ENCODE measurements at regions not wholly inside any gene's neighbourhood (a gene's known extent, or its start where the extent isn't known, plus 50 kb on each side); places are given as distances from the start of the nearest gene placed in this dataset.

DNA sequence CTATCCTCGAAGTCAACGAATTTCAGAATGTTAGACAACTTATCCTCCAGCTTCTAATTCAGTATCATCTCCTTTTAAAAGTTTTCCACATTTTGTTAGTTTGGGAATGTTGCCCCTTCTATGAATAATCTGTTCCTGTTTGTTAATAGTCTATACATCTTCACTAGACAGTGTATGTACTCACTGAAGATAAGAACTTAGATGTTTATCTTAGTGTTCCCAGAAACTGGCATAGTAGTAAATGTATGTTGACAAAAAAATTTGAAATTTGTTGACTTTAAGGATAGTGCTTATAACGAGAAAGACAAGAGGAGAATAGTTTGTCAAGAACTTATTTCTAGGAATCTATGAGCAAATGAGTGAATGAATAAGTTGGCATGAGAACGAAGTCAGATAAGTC is 162.0 kb upstream of the GULP1 start:
- Histone ChIP-seq H3K9me3 (ENCODE audit: control insufficient read depth in 4 of 4, low read length in 3 of 4) (no peaks in the 10 kb centered on the region), H3K27me3 (ENCODE audit: control insufficient read depth in 4 of 4, insufficient read depth in 4 of 4, low read length in 3 of 4) (no peaks in the 10 kb centered on the region), H3K27ac (ENCODE audit: low read depth in 1 of 2, low read length in 2 of 2) (no peak overlapping the region), H3K4me3 (ENCODE audit: low read depth in 1 of 3, low read length in 3 of 3) (no peak overlapping the region), H3K4me1 (ENCODE audit: control insufficient read depth in 4 of 4, insufficient read depth in 4 of 4, low read length in 3 of 4) (no peaks in the 10 kb centered on the region), H3K9ac (ENCODE audit: low read depth in 1 of 2, low read length in 2 of 2) (no peak overlapping the region), H3K36me3 (ENCODE audit: control insufficient read depth in 4 of 4, insufficient read depth in 3 of 4, low read depth in 1 of 4, low read length in 3 of 4) (no peaks in the 10 kb centered on the region)
- no peak for DNase-seq (ENCODE audit: low spot score)
- 77% methylated on average over 4 of the region's 4 CpGs for WGBS
- TF ChIP-seq CTCF (IDR thresholded peaks at IDR 0.05; ENCODE audit: low read depth, low read length, missing input control) (no peak), RXRA (IDR thresholded peaks at IDR 0.05) (no peak)

DNA sequence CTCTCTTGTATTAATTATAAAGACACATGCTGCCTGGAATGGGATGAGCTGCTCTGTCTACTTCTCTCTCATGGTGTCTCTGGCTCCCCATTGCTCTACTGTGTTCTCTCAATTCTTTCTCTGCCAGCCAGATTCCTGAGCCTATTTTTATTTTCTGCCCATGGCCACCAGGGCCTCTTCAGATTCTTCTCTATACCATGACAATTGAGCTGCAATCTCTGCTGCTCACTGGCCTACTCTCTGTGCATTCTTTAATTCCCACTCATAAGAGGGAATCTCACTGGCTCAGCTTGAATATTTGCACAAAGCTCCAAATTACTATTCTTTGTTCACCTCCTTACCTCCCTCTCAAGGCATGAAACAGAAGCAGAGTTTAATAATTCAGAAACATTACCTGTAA is 161.4 kb upstream of the GULP1 start:
- no peaks in the 10 kb centered on the region for H3K4me1 ChIP-seq (ENCODE audit: control insufficient read depth in 4 of 4, insufficient read depth in 4 of 4, low read length in 3 of 4)
- H3K27ac ChIP-seq (ENCODE audit: low read depth in 1 of 2, low read length in 2 of 2), result no peak overlapping the region

GRCh38 chr2:188131281-188131680 is 160.4 kb upstream of the GULP1 start:
- no peak overlapping the region for H3K4me3 ChIP-seq (ENCODE audit: low read depth in 1 of 3, low read length in 3 of 3)
- no peak overlapping the region for H3K9ac ChIP-seq (ENCODE audit: low read depth in 1 of 2, low read length in 2 of 2)
- H3K9me3 ChIP-seq (ENCODE audit: control insufficient read depth in 4 of 4, low read length in 3 of 4), result no peaks in the 10 kb centered on the region
- TF ChIP-seq REST (IDR thresholded peaks at IDR 0.05) (no peak), EGR1 (IDR thresholded peaks at IDR 0.05; ENCODE audit: low read depth in 2 of 2) (no peak), FOXA2 (IDR thresholded peaks at IDR 0.05) (no peak), NR2F2 (IDR thresholded peaks at IDR 0.05) (no peak), YY1 (IDR thresholded peaks at IDR 0.05) (no peak), HNF4A (conservative IDR thresholded peaks at IDR 0.05) (no peak), ZBTB33 (IDR thresholded peaks at IDR 0.05) (no peak)
- WGBS, result 66% methylated on average over 1 of the region's 1 CpG
- DNase-seq (ENCODE audit: low spot score), result no peak
- H3K36me3 ChIP-seq (ENCODE audit: control insufficient read depth in 4 of 4, insufficient read depth in 3 of 4, low read depth in 1 of 4, low read length in 3 of 4), result no peaks in the 10 kb centered on the region
- H3K27ac ChIP-seq (ENCODE audit: low read depth in 1 of 2, low read length in 2 of 2), result no peak overlapping the region
- no peaks in the 10 kb centered on the region for H3K4me1 ChIP-seq (ENCODE audit: control insufficient read depth in 4 of 4, insufficient read depth in 4 of 4, low read length in 3 of 4)
- H3K27me3 ChIP-seq (ENCODE audit: control insufficient read depth in 4 of 4, insufficient read depth in 4 of 4, low read length in 3 of 4), result no peaks in the 10 kb centered on the region

More for the DNA sequence above, 161.4 kb upstream of the GULP1 start:
- Histone ChIP-seq H3K4me3 (ENCODE audit: low read depth in 1 of 3, low read length in 3 of 3) (no peak overlapping the region), H3K27me3 (ENCODE audit: control insufficient read depth in 4 of 4, insufficient read depth in 4 of 4, low read length in 3 of 4) (no peaks in the 10 kb centered on the region), H3K9ac (ENCODE audit: low read depth in 1 of 2, low read length in 2 of 2) (no peak overlapping the region), H3K36me3 (ENCODE audit: control insufficient read depth in 4 of 4, insufficient read depth in 3 of 4, low read depth in 1 of 4, low read length in 3 of 4) (no peaks in the 10 kb centered on the region), H3K9me3 (ENCODE audit: control insufficient read depth in 4 of 4, low read length in 3 of 4) (no peaks in the 10 kb centered on the region)
- DNase-seq (ENCODE audit: low spot score), result no peak
- TF ChIP-seq REST (IDR thresholded peaks at IDR 0.05) (no peak), GABPA (IDR thresholded peaks at IDR 0.05 in 1 of 2, conservative IDR thresholded peaks at IDR 0.05 in 1 of 2) (no peak), RXRA (IDR thresholded peaks at IDR 0.05) (no peak), ATF3 (IDR thresholded peaks at IDR 0.05) (no peak), FOXA1 (IDR thresholded peaks at IDR 0.05) (no peak)

Measured in liver (tissue), 8 donors.